Prostate gland (tissue), 2 donors: ENCODE measurements at regions not wholly inside any gene's neighbourhood (a gene's known extent, or its start where the extent isn't known, plus 50 kb on each side); places are given as distances from the start of the nearest gene placed in this dataset.

ENCODE experiments used
- CTCF ChIP-seq, 4 experiments: fragments of 200-600 bp in 2 of 4; fragments of 450-650 bp in 2 of 4; sonication (generic) in 2 of 4; IDR thresholded peaks; 1 replicate in 3 of 4; 2 replicates in 1 of 4; pipeline ENCODE4 v1.5.1; 2016 to 2019; ENCODE audit warnings: antibody characterized with exemption in 4 of 4, mild to moderate bottlenecking in 2 of 4, moderate library complexity in 2 of 4
- POLR2A ChIP-seq: fragments of 450-650 bp; IDR thresholded peaks from one replicate; pipeline ENCODE4 v1.6.1; 2016; ENCODE audit warnings: antibody characterized with exemption, mild to moderate bottlenecking

GRCh38 chr5:165940541-165940940, 2350.9 kb upstream of the WWC1 start:
- TF ChIP-seq CTCF (IDR thresholded peaks at IDR 0.05) (no peak), POLR2A (no peak)
